PC-9 (cell line): ENCODE measurements at regions not wholly inside any gene's neighbourhood (a gene's known extent, or its start where the extent isn't known, plus 50 kb on each side); places are given as distances from the start of the nearest gene placed in this dataset.

Experiments used
- BruUV-seq: library from RNA; stranded (reverse); fragments of 400-500 nt; replicated peaks from 2 replicates; lab custom pipeline; 2021; lab: Mats Ljungman, UMichigan
- CTCF ChIA-PET: fragments of 300-600 bp; sonication (Branson Sonifier 250); formaldehyde crosslinking; loops from one replicate; lab custom pipeline; 2022; ENCODE audit warnings: antibody characterized with exemption; lab: Charles Lee
- POLR2A ChIA-PET: fragments of 300-600 bp; sonication (Branson Sonifier 250); formaldehyde crosslinking; loops from one replicate; lab custom pipeline; 2022; ENCODE audit warnings: antibody characterized with exemption; ENCODE audit not compliant: unreplicated experiment; lab: Charles Lee
- DNase-seq, 2 experiments: peaks; one replicate each; pipeline versions ENCODE4 v3.0.0 to v3.0.0-alpha.2; 2015 to 2022; ENCODE audit warnings: mixed read lengths in 1 of 2
- H2AFZ ChIP-seq: fragments of 200-600 bp; sonication (generic); 2 replicates; pipeline ENCODE4 v1.8.1; 2017; ENCODE audit warnings: antibody characterized with exemption
- H3F3A ChIP-seq: fragments of 200-600 bp; sonication (generic); 2 replicates; pipeline ENCODE4 v1.8.1; 2017; ENCODE audit warnings: antibody characterized with exemption, mild to moderate bottlenecking, low read depth; ENCODE audit not compliant: insufficient read depth
- H3K27ac ChIP-seq: fragments of 200-600 bp; sonication (generic); 2 replicates; pipeline ENCODE4 v1.6.1; 2016; ENCODE audit warnings: mixed run types
- H3K27me3 ChIP-seq: fragments of 200-600 bp; sonication (generic); 2 replicates; pipeline ENCODE4 v1.6.1; 2016; ENCODE audit warnings: low read depth, mixed run types; ENCODE audit not compliant: insufficient read depth
- H3K36me3 ChIP-seq: fragments of 200-600 bp; sonication (generic); 2 replicates; pipeline ENCODE4 v1.6.1; 2016; ENCODE audit warnings: low read depth, mixed run types
- H3K4me1 ChIP-seq: fragments of 200-600 bp; sonication (generic); replicated peaks from 2 replicates; pipeline ENCODE4 v1.6.1; 2016; ENCODE audit warnings: mixed run types; ENCODE audit not compliant: insufficient read depth
- H3K4me2 ChIP-seq: fragments of 200-600 bp; sonication (generic); 2 replicates; pipeline ENCODE4 v1.6.1; 2017; ENCODE audit warnings: mixed run types
- H3K4me3 ChIP-seq: fragments of 200-600 bp; sonication (generic); 2 replicates; pipeline ENCODE4 v1.6.1; 2016; ENCODE audit warnings: mixed run types
- H3K79me2 ChIP-seq: fragments of 200-600 bp; sonication (generic); 2 replicates; pipeline ENCODE4 v1.6.1; 2017; ENCODE audit warnings: low read depth, mixed run types
- H3K9me2 ChIP-seq: fragments of 200-600 bp; sonication (generic); 2 replicates; pipeline ENCODE4 v1.8.1; 2017; ENCODE audit warnings: mild to moderate bottlenecking; ENCODE audit not compliant: insufficient read depth
- H3K9me3 ChIP-seq: fragments of 200-600 bp; sonication (generic); 2 replicates; pipeline ENCODE4 v1.8.1; 2016; ENCODE audit warnings: low read depth; ENCODE audit not compliant: insufficient read depth
- H4K20me1 ChIP-seq: fragments of 200-600 bp; sonication (generic); 2 replicates; pipeline ENCODE4 v1.8.1; 2017; ENCODE audit not compliant: insufficient read depth
- CTCF ChIP-seq: fragments of 200-600 bp; sonication (generic); conservative IDR thresholded peaks from 2 replicates; pipeline ENCODE4 v1.6.1; 2017; ENCODE audit warnings: mixed run types, antibody characterized with exemption, mild to moderate bottlenecking, moderate library complexity
- EZH2 ChIP-seq: fragments of 200-600 bp; sonication (generic); IDR thresholded peaks from 2 replicates; pipeline ENCODE4 v1.8.0; 2017; ENCODE audit warnings: antibody characterized with exemption, low read depth
- intact Hi-C: fragments of 100-400 bp; cut with micrococcal nuclease; formaldehyde crosslinking; loops from one replicate; pipeline ENCODE4 v1.10.0; 2022; ENCODE audit not compliant: unreplicated experiment

GRCh38 chr10:30781670-30782121 is 152.1 kb upstream of the LYZL2 start:
- intact Hi-C loops = loop anchor here (10.0 kb wide), 3 partner anchors 97 to 823 kb away; no protein-coding TSS in a partner anchor
- TF ChIP-seq CTCF (no peak), EZH2 (no peak)
- CTCF ChIA-PET = no interaction called here
- H3K27me3 ChIP-seq = peaks cover 10% of the 10 kb centered on the region; the same call in 1 of the 2 replicates
- no TSS peak for BruUV-seq
- H3K9me3 ChIP-seq = no peaks in the 10 kb centered on the region
- no peak overlapping the region for H3K27ac ChIP-seq
- no peak overlapping the region for H2AFZ ChIP-seq
- H3K79me2 ChIP-seq = no peaks in the 10 kb centered on the region
- H3F3A ChIP-seq = no peaks in the 10 kb centered on the region
- H3K9me2 ChIP-seq = no peaks in the 10 kb centered on the region
- H3K4me3 ChIP-seq = no peak overlapping the region
- H3K36me3 ChIP-seq = no peaks in the 10 kb centered on the region
- DNase-seq = no peak
- POLR2A ChIA-PET = no interaction called here
- no peaks in the 10 kb centered on the region for H3K4me1 ChIP-seq
- no peak overlapping the region for H3K4me2 ChIP-seq
- H4K20me1 ChIP-seq = no peaks in the 10 kb centered on the region

- H3K4me2 ChIP-seq = no peak overlapping the region
- no peak for DNase-seq
Measured at GRCh38 chr10:30778769-30779168, 149.2 kb upstream of the LYZL2 start.

GRCh38 chr10:30775779-30776591 is 146.4 kb upstream of the LYZL2 start:
- POLR2A ChIA-PET = no interaction called here
- Histone ChIP-seq H3K4me2 (no peak overlapping the region), H3K4me1 (no peaks in the 10 kb centered on the region), H3K4me3 (no peak overlapping the region), H4K20me1 (no peaks in the 10 kb centered on the region), H3F3A (no peaks in the 10 kb centered on the region), H3K36me3 (no peaks in the 10 kb centered on the region), H3K79me2 (no peaks in the 10 kb centered on the region), H2AFZ (no peak overlapping the region), H3K27ac (no peak overlapping the region), H3K27me3 (peaks cover 10% of the 10 kb centered on the region; the same call in 1 of the 2 replicates), H3K9me3 (no peaks in the 10 kb centered on the region), H3K9me2 (no peaks in the 10 kb centered on the region)
- BruUV-seq = no TSS peak
- DNase-seq = no peak
- intact Hi-C loops = no loop called here
- TF ChIP-seq CTCF (no peak), EZH2 (no peak)
- CTCF ChIA-PET = no interaction called here

More at GRCh38 chr10:30778769-30779168, 149.2 kb upstream of the LYZL2 start:
- H3K27ac ChIP-seq = no peak overlapping the region
- no peak overlapping the region for H2AFZ ChIP-seq
- H3K4me3 ChIP-seq = no peak overlapping the region
- no peaks in the 10 kb centered on the region for H3K79me2 ChIP-seq
- intact Hi-C loops = no loop called here
- TF ChIP-seq EZH2 (no peak), CTCF (no peak)
- no TSS peak for BruUV-seq
- H3F3A ChIP-seq = no peaks in the 10 kb centered on the region
- H3K4me1 ChIP-seq = no peaks in the 10 kb centered on the region
- peaks cover 10% of the 10 kb centered on the region; the same call in 1 of the 2 replicates for H3K27me3 ChIP-seq
- no peaks in the 10 kb centered on the region for H3K36me3 ChIP-seq
- H4K20me1 ChIP-seq = no peaks in the 10 kb centered on the region
- H3K9me2 ChIP-seq = no peaks in the 10 kb centered on the region
- POLR2A ChIA-PET = no interaction called here
- no peaks in the 10 kb centered on the region for H3K9me3 ChIP-seq
- CTCF ChIA-PET = no interaction called here
